ENCODE measurements at regions not wholly inside any gene's neighbourhood (a gene's known extent, or its start where the extent isn't known, plus 50 kb on each side); places are given as distances from the start of the nearest gene placed in this dataset.

GRCh38 chrX:65591206-65591605 lies 56.6 kb upstream of the LAS1L start:
- H3K9me3 ChIP-seq (ENCODE audit: low read length): no peaks in the 10 kb centered on the region
- H3K4me1 ChIP-seq (ENCODE audit: insufficient read depth, low read length): peaks cover 19% of the 10 kb centered on the region
- H3K79me2 ChIP-seq (ENCODE audit: low read length): no peaks in the 10 kb centered on the region
- H3F3A ChIP-seq (ENCODE audit: low read length, unreplicated experiment): no peaks in the 10 kb centered on the region
- TF ChIP-seq EZH2 (IDR thresholded peaks at IDR 0.05; ENCODE audit: low read length, unreplicated experiment): no peak
- TF ChIP-seq EZH2phosphoT487 (IDR thresholded peaks at IDR 0.05; ENCODE audit: borderline replicate concordance, low read length): no peak
- TF ChIP-seq, protein P1, sequence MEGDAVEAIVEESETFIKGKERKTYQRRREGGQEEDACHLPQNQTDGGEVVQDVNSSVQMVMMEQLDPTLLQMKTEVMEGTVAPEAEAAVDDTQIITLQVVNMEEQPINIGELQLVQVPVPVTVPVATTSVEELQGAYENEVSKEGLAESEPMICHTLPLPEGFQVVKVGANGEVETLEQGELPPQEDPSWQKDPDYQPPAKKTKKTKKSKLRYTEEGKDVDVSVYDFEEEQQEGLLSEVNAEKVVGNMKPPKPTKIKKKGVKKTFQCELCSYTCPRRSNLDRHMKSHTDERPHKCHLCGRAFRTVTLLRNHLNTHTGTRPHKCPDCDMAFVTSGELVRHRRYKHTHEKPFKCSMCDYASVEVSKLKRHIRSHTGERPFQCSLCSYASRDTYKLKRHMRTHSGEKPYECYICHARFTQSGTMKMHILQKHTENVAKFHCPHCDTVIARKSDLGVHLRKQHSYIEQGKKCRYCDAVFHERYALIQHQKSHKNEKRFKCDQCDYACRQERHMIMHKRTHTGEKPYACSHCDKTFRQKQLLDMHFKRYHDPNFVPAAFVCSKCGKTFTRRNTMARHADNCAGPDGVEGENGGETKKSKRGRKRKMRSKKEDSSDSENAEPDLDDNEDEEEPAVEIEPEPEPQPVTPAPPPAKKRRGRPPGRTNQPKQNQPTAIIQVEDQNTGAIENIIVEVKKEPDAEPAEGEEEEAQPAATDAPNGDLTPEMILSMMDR (conservative IDR thresholded peaks at IDR 0.05; ENCODE audit: low read depth, low read length): no peak
- no peak overlapping the region for H3K4me3 ChIP-seq (ENCODE audit: low read length)
- no peak for ATAC-seq
- H3K27ac ChIP-seq (ENCODE audit: low read length): no peak overlapping the region
- no peak overlapping the region for H2AFZ ChIP-seq (ENCODE audit: low read length)
- H3K4me2 ChIP-seq (ENCODE audit: low read length): no peak overlapping the region
- H3K36me3 ChIP-seq (ENCODE audit: low read depth, low read length): no peaks in the 10 kb centered on the region
- intact Hi-C loops (cut with micrococcal nuclease): no loop called here
- H3K9me2 ChIP-seq (replicated peaks; ENCODE audit: low read length): no peaks in the 10 kb centered on the region
- no peak overlapping the region for H3K9ac ChIP-seq (ENCODE audit: low read length)
- ChIA-PET CTCF (no interaction called here), POLR2A (ENCODE audit: unreplicated experiment) (no interaction called here)
- DNase-seq: no peak
- no TSS peak for BruUV-seq (replicated peaks)
- no peaks in the 10 kb centered on the region for H4K20me1 ChIP-seq (ENCODE audit: low read length)
- H3K27me3 ChIP-seq (ENCODE audit: low read length): no peaks in the 10 kb centered on the region

- Histone ChIP-seq H3F3A (ENCODE audit: low read length, unreplicated experiment) (no peaks in the 10 kb centered on the region), H2AFZ (ENCODE audit: low read length) (no peak overlapping the region), H3K27ac (ENCODE audit: low read length) (no peak overlapping the region), H4K20me1 (ENCODE audit: low read length) (no peaks in the 10 kb centered on the region), H3K9me3 (ENCODE audit: low read length) (no peaks in the 10 kb centered on the region), H3K4me1 (ENCODE audit: insufficient read depth, low read length) (peaks cover 12% of the 10 kb centered on the region), H3K4me3 (ENCODE audit: low read length) (no peak overlapping the region), H3K79me2 (ENCODE audit: low read length) (no peaks in the 10 kb centered on the region), H3K4me2 (ENCODE audit: low read length) (no peak overlapping the region), H3K9ac (ENCODE audit: low read length) (no peak overlapping the region), H3K9me2 (replicated peaks; ENCODE audit: low read length) (no peaks in the 10 kb centered on the region), H3K36me3 (ENCODE audit: low read depth, low read length) (no peaks in the 10 kb centered on the region), H3K27me3 (ENCODE audit: low read length) (no peaks in the 10 kb centered on the region)
- intact Hi-C loops (cut with micrococcal nuclease): no loop called here
- CTCF ChIA-PET: no interaction called here
- POLR2A ChIA-PET (ENCODE audit: unreplicated experiment): no interaction called here
- ATAC-seq (no peak), DNase-seq (no peak)
- no TSS peak for BruUV-seq (replicated peaks)
- TF ChIP-seq EZH2phosphoT487 (IDR thresholded peaks at IDR 0.05; ENCODE audit: borderline replicate concordance, low read length) (no peak), EZH2 (IDR thresholded peaks at IDR 0.05; ENCODE audit: low read length, unreplicated experiment) (no peak)
- TF ChIP-seq, protein P1 (conservative IDR thresholded peaks at IDR 0.05; ENCODE audit: low read depth, low read length): no peak
Measured at GRCh38 chrX:65589304-65589703, 54.7 kb upstream of the LAS1L start.

- intact Hi-C loops (cut with micrococcal nuclease): no loop called here
- TF ChIP-seq, protein P1 (conservative IDR thresholded peaks at IDR 0.05; ENCODE audit: low read depth, low read length): no peak
- no peak for TF ChIP-seq EZH2phosphoT487 (IDR thresholded peaks at IDR 0.05; ENCODE audit: borderline replicate concordance, low read length)
- BruUV-seq (replicated peaks): no TSS peak
- Histone ChIP-seq H3K79me2 (ENCODE audit: low read length) (no peaks in the 10 kb centered on the region), H3K9me3 (ENCODE audit: low read length) (no peaks in the 10 kb centered on the region), H2AFZ (ENCODE audit: low read length) (peak overlapping the region; percentile 75; the same call in 1 of the 2 replicates), H3K4me1 (ENCODE audit: insufficient read depth, low read length) (peaks cover 12% of the 10 kb centered on the region), H3K27me3 (ENCODE audit: low read length) (no peaks in the 10 kb centered on the region), H3K9me2 (replicated peaks; ENCODE audit: low read length) (no peaks in the 10 kb centered on the region), H3K4me3 (ENCODE audit: low read length) (no peak overlapping the region), H3K27ac (ENCODE audit: low read length) (no peak overlapping the region), H3K36me3 (ENCODE audit: low read depth, low read length) (no peaks in the 10 kb centered on the region), H3F3A (ENCODE audit: low read length, unreplicated experiment) (no peaks in the 10 kb centered on the region), H3K9ac (ENCODE audit: low read length) (no peak overlapping the region), H3K4me2 (ENCODE audit: low read length) (peak overlapping the region; percentile 73; the same call in 1 of the 2 replicates), H4K20me1 (ENCODE audit: low read length) (no peaks in the 10 kb centered on the region)
- no peak for DNase-seq
- CTCF ChIA-PET: interaction anchor here (0.6 kb wide), 1 partner anchor 527 kb away, joined by 3 read pairs; no protein-coding TSS in a partner anchor
- ATAC-seq: no peak
- POLR2A ChIA-PET (ENCODE audit: unreplicated experiment): no interaction called here
Measured at GRCh38 chrX:65588795-65589194, 54.2 kb upstream of the LAS1L start.
